A673 (cell line): ENCODE measurements at regions not wholly inside any gene's neighbourhood (a gene's known extent, or its start where the extent isn't known, plus 50 kb on each side); places are given as distances from the start of the nearest gene placed in this dataset.

Experiments
- EZH2 ChIP-seq: fragments of 200-600 bp; sonication (generic); IDR thresholded peaks from 2 replicates; pipeline ENCODE4 v1.6.1; 2017; ENCODE audit warnings: borderline replicate concordance, low read depth, mild to moderate bottlenecking, mixed read lengths, antibody characterized with exemption, low read length; ENCODE audit not compliant: poor library complexity, severe bottlenecking
- TF ChIP-seq, protein P1 (sequence below): fragments of 300-800, 200-600 bp; sonication (generic); conservative IDR thresholded peaks from 2 replicates; pipeline ENCODE4 v1.5.1; 2017; ENCODE audit warnings: low read depth, mild to moderate bottlenecking, antibody characterized with exemption, low read length, moderate library complexity, mixed read lengths

DNA sequence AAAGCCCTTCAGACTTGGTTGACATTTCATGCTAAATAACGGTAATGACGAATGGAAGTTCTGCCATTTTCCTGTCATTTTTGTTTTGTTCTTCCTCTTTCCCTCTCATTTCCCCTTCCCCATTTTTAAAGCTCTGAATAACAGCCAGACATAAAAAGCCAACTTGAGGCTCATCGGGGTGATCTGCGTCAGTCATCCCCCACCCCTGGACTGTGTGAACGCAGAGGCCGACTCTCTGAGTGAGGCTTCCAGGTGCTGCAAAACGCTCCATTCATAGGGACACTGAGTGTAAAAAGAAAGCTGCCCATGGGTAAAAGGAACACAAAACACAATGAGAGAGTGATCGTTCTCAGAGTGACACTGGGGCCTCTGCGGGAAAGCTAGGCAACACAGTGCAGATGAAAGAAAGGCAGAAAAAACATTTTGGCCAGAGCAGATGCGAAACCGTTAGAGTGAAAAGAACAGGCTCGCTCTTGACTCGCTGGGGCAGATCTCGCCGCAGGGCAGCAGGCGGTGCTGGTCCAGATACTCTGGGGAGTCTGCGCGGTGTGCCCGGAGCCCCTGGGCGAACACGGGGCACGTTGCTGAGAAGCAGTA, 684.8 kb downstream of the QKI start:
- TF ChIP-seq, protein P1, sequence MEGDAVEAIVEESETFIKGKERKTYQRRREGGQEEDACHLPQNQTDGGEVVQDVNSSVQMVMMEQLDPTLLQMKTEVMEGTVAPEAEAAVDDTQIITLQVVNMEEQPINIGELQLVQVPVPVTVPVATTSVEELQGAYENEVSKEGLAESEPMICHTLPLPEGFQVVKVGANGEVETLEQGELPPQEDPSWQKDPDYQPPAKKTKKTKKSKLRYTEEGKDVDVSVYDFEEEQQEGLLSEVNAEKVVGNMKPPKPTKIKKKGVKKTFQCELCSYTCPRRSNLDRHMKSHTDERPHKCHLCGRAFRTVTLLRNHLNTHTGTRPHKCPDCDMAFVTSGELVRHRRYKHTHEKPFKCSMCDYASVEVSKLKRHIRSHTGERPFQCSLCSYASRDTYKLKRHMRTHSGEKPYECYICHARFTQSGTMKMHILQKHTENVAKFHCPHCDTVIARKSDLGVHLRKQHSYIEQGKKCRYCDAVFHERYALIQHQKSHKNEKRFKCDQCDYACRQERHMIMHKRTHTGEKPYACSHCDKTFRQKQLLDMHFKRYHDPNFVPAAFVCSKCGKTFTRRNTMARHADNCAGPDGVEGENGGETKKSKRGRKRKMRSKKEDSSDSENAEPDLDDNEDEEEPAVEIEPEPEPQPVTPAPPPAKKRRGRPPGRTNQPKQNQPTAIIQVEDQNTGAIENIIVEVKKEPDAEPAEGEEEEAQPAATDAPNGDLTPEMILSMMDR = no peak
- no peak for TF ChIP-seq EZH2
